ENCODE measurements at regions not wholly inside any gene's neighbourhood (a gene's known extent, or its start where the extent isn't known, plus 50 kb on each side); places are given as distances from the start of the nearest gene placed in this dataset.

DNA sequence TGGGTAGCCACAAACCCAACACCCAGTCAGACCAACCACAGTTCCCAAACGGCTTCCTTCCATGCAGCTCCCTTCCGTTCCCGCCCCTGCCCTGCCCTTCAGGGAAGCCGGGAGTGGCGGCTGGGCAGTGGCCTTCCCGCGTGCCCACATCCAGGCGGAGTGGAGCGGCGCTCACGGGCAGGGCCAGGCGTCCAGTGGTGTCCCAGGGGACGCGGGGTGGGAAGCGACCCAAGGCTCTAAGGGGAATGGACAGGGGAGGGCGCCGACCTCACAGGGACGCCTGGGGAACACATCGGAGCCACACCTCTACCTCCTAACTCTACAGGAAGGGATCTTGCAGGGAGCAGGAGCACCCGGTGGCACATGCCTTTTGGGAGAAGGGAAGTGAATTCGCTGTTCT lies 225.9 kb upstream of the MGAT5 start:
- in situ Hi-C loops (cut with MboI) (no loop called here), intact Hi-C loops (cut with micrococcal nuclease; ENCODE audit: unreplicated experiment) (no loop called here)
- TF ChIP-seq LARP7 (IDR thresholded peaks at IDR 0.05): no peak
- TF ChIP-seq PML (IDR thresholded peaks at IDR 0.05; ENCODE audit: low read length): no peak
- no peak for TF ChIP-seq ZZZ3 (IDR thresholded peaks at IDR 0.05; ENCODE audit: control insufficient read depth, insufficient read length, low read depth)
- no peak for TF ChIP-seq MTA3 (IDR thresholded peaks at IDR 0.05; ENCODE audit: borderline replicate concordance, low read length)
- TF ChIP-seq RAD51 (IDR thresholded peaks at IDR 0.05): no peak
- TF ChIP-seq IKZF1 (conservative IDR thresholded peaks at IDR 0.05): no peak
- TF ChIP-seq, protein P1, sequence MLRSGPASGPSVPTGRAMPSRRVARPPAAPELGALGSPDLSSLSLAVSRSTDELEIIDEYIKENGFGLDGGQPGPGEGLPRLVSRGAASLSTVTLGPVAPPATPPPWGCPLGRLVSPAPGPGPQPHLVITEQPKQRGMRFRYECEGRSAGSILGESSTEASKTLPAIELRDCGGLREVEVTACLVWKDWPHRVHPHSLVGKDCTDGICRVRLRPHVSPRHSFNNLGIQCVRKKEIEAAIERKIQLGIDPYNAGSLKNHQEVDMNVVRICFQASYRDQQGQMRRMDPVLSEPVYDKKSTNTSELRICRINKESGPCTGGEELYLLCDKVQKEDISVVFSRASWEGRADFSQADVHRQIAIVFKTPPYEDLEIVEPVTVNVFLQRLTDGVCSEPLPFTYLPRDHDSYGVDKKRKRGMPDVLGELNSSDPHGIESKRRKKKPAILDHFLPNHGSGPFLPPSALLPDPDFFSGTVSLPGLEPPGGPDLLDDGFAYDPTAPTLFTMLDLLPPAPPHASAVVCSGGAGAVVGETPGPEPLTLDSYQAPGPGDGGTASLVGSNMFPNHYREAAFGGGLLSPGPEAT (IDR thresholded peaks at IDR 0.05; ENCODE audit: low read depth): no peak
- TF ChIP-seq, protein P2, sequence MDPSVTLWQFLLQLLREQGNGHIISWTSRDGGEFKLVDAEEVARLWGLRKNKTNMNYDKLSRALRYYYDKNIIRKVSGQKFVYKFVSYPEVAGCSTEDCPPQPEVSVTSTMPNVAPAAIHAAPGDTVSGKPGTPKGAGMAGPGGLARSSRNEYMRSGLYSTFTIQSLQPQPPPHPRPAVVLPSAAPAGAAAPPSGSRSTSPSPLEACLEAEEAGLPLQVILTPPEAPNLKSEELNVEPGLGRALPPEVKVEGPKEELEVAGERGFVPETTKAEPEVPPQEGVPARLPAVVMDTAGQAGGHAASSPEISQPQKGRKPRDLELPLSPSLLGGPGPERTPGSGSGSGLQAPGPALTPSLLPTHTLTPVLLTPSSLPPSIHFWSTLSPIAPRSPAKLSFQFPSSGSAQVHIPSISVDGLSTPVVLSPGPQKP (IDR thresholded peaks at IDR 0.05; ENCODE audit: low read depth, low read length): no peak
- TF ChIP-seq CBX5 (IDR thresholded peaks at IDR 0.05; ENCODE audit: low read depth): no peak
- TF ChIP-seq NFYB (IDR thresholded peaks at IDR 0.05; ENCODE audit: insufficient read depth, low read depth, low read length): no peak
- no peak for TF ChIP-seq JUNB (IDR thresholded peaks at IDR 0.05)
- TF ChIP-seq, protein P3, sequence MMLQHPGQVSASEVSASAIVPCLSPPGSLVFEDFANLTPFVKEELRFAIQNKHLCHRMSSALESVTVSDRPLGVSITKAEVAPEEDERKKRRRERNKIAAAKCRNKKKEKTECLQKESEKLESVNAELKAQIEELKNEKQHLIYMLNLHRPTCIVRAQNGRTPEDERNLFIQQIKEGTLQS (IDR thresholded peaks at IDR 0.05; ENCODE audit: borderline replicate concordance, extremely low read depth, low read depth, low read length): no peak
- TF ChIP-seq, protein P4, sequence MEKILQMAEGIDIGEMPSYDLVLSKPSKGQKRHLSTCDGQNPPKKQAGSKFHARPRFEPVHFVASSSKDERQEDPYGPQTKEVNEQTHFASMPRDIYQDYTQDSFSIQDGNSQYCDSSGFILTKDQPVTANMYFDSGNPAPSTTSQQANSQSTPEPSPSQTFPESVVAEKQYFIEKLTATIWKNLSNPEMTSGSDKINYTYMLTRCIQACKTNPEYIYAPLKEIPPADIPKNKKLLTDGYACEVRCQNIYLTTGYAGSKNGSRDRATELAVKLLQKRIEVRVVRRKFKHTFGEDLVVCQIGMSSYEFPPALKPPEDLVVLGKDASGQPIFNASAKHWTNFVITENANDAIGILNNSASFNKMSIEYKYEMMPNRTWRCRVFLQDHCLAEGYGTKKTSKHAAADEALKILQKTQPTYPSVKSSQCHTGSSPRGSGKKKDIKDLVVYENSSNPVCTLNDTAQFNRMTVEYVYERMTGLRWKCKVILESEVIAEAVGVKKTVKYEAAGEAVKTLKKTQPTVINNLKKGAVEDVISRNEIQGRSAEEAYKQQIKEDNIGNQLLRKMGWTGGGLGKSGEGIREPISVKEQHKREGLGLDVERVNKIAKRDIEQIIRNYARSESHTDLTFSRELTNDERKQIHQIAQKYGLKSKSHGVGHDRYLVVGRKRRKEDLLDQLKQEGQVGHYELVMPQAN (conservative IDR thresholded peaks at IDR 0.05): no peak
- TF ChIP-seq CBFB (IDR thresholded peaks at IDR 0.05; ENCODE audit: low read depth): no peak
- FAIRE-seq (no peak), DNase-seq (ENCODE audit: low read depth, low spot score) (no peak), ATAC-seq (no peak)
- Histone ChIP-seq H3K9ac (ENCODE audit: control insufficient read depth, insufficient read depth, low read length) (no peak overlapping the region), H3K36me3 (ENCODE audit: control insufficient read depth in 2 of 2, insufficient read depth in 2 of 2, low read length in 1 of 2) (no peaks in the 10 kb centered on the region), H2AFZ (ENCODE audit: control insufficient read depth, low read depth, low read length) (no peak overlapping the region), H3K27ac (ENCODE audit: control insufficient read depth, insufficient read depth) (no peak overlapping the region), H3K4me1 (ENCODE audit: control insufficient read depth, insufficient read depth, low read length) (no peaks in the 10 kb centered on the region), H3K27me3 (replicated peaks in 1 of 2; ENCODE audit: control insufficient read depth in 2 of 2, insufficient read depth in 2 of 2, low read length in 1 of 2) (no peaks in the 10 kb centered on the region; a peak in 1 of 4 replicates), H4K20me1 (ENCODE audit: control insufficient read depth, insufficient read depth) (no peaks in the 10 kb centered on the region), H3K79me2 (ENCODE audit: control insufficient read depth, insufficient read depth, low read length) (no peaks in the 10 kb centered on the region), H3K4me2 (ENCODE audit: control insufficient read depth, insufficient read depth) (no peak overlapping the region), H3K4me3 (no peak overlapping the region), H3K9me3 (replicated peaks; ENCODE audit: control insufficient read depth, insufficient read depth, low read length) (no peaks in the 10 kb centered on the region)
- 18% methylated on average over 21 of the region's 21 CpGs for WGBS (ENCODE audit: insufficient coverage, insufficient replicate concordance, low lambda C conversion rate, missing lambda C conversion rate)
- no TSS peak for BruUV-seq (replicated peaks)
- ChIA-PET POLR2A (no interaction called here), SMC1A (ENCODE audit: uncharacterized antibody, unreplicated experiment) (no interaction called here), RAD21 (ENCODE audit: unreplicated experiment) (no interaction called here), CTCF (no interaction called here)

All from GM12878 (cell line).